Hepatocyte (in vitro differentiated cells): ENCODE measurements at regions not wholly inside any gene's neighbourhood (a gene's known extent, or its start where the extent isn't known, plus 50 kb on each side); places are given as distances from the start of the nearest gene placed in this dataset.
A peak's percentile ranks its signal among the peaks of the same experiment; 100 is the strongest.
"Not testable (repeated sequence)": the region's sequence is repeated elsewhere in the genome, so short reads cannot be mapped to it uniquely, and the experiment has no call there.

ENCODE experiments used
- DNase-seq: peaks from one replicate; pipeline ENCODE4 v3.0.0-alpha.2; 2016; ENCODE audit warnings: low spot score
- H2AFZ ChIP-seq: fragments of 200-600 bp; sonication (generic); 2 replicates; pipeline ENCODE4 v1.6.0; 2016; ENCODE audit warnings: antibody characterized with exemption, mild to moderate bottlenecking
- H3K27ac ChIP-seq: fragments of 200-600 bp; sonication (generic); 2 replicates; pipeline ENCODE4 v1.5.1; 2016; ENCODE audit warnings: mild to moderate bottlenecking
- H3K27me3 ChIP-seq: fragments of 200-600 bp; sonication (generic); 2 replicates; pipeline ENCODE4 v1.6.1; 2016
- H3K36me3 ChIP-seq: fragments of 200-600 bp; sonication (generic); replicated peaks from 2 replicates; pipeline ENCODE4 v1.5.1; 2016; ENCODE audit warnings: low read depth; ENCODE audit not compliant: insufficient read depth
- H3K4me1 ChIP-seq: fragments of 200-600 bp; sonication (generic); 2 replicates; pipeline ENCODE4 v1.5.1; 2016; ENCODE audit warnings: mild to moderate bottlenecking, moderate library complexity; ENCODE audit not compliant: insufficient read depth
- H3K4me2 ChIP-seq: fragments of 200-600 bp; sonication (generic); 2 replicates; pipeline ENCODE4 v1.6.0; 2016
- H3K4me3 ChIP-seq: fragments of 200-600 bp; sonication (generic); 2 replicates; pipeline ENCODE4 v1.5.1; 2016; ENCODE audit warnings: mild to moderate bottlenecking
- H3K79me2 ChIP-seq: fragments of 200-600 bp; sonication (generic); 2 replicates; pipeline ENCODE4 v1.6.0; 2017; ENCODE audit warnings: mild to moderate bottlenecking
- H3K9me2 ChIP-seq: fragments of 200-600 bp; sonication (generic); replicated peaks from 2 replicates; pipeline ENCODE4 v1.6.0; 2017; ENCODE audit warnings: mild to moderate bottlenecking; ENCODE audit not compliant: insufficient read depth
- H3K9me3 ChIP-seq: fragments of 200-600 bp; sonication (generic); 2 replicates; pipeline ENCODE4 v1.5.1; 2016; ENCODE audit warnings: low read depth, mild to moderate bottlenecking
- H4K20me1 ChIP-seq: fragments of 200-600 bp; sonication (generic); 2 replicates; pipeline ENCODE4 v1.6.0; 2016; ENCODE audit warnings: mild to moderate bottlenecking; ENCODE audit not compliant: insufficient read depth, poor library complexity, severe bottlenecking
- EZH2 ChIP-seq: fragments of 200-600 bp; sonication (generic); IDR thresholded peaks from 2 replicates; pipeline ENCODE4 v1.6.1; 2016; ENCODE audit warnings: antibody characterized with exemption, mild to moderate bottlenecking, borderline replicate concordance
- EZH2phosphoT487 ChIP-seq: fragments of 200-600 bp; sonication (generic); IDR thresholded peaks from one replicate; pipeline ENCODE4 v1.6.1; 2018; ENCODE audit warnings: antibody characterized with exemption, mild to moderate bottlenecking, low read depth, moderate library complexity; ENCODE audit not compliant: unreplicated experiment, severe bottlenecking
- WGBS: methylation state at CpG from one replicate; pipeline ENCODE4 v1.1.6; 2016; ENCODE audit warnings: low lambda C conversion rate; ENCODE audit errors: missing lambda C conversion rate; 5-methylcytosine and 5-hydroxymethylcytosine counted together
- TF ChIP-seq, protein P1 (sequence below): fragments of 200-600 bp; sonication (generic); IDR thresholded peaks from 2 replicates; pipeline ENCODE4 v1.5.1; 2016; ENCODE audit warnings: antibody characterized with exemption, mild to moderate bottlenecking; ENCODE audit not compliant: poor library complexity

DNA sequence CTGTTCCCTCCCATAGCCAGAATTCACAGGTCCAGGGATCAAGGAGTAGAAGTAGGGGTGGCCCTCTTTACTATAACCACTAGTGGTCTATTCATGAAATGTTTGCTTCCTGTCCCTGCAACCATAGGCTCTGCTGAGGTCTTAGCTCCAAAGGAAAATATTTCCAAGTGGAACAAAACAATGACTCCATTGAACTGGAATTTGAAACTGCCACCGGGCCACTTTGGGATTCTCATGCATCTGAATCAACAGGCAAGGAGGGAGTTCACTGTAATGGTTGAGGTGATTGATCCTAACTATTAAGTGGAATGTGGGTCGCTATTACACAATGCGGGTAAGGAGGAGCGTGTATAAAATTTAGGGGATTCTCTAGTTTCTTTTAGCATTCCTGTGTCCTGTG, 197.0 kb downstream of the ETNK1 start:
- no peak for TF ChIP-seq EZH2
- TF ChIP-seq, protein P1, sequence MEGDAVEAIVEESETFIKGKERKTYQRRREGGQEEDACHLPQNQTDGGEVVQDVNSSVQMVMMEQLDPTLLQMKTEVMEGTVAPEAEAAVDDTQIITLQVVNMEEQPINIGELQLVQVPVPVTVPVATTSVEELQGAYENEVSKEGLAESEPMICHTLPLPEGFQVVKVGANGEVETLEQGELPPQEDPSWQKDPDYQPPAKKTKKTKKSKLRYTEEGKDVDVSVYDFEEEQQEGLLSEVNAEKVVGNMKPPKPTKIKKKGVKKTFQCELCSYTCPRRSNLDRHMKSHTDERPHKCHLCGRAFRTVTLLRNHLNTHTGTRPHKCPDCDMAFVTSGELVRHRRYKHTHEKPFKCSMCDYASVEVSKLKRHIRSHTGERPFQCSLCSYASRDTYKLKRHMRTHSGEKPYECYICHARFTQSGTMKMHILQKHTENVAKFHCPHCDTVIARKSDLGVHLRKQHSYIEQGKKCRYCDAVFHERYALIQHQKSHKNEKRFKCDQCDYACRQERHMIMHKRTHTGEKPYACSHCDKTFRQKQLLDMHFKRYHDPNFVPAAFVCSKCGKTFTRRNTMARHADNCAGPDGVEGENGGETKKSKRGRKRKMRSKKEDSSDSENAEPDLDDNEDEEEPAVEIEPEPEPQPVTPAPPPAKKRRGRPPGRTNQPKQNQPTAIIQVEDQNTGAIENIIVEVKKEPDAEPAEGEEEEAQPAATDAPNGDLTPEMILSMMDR, result no peak
- TF ChIP-seq EZH2phosphoT487, result no peak
- DNase-seq, result no peak
- Histone ChIP-seq H3K9me3 (no peaks in the 10 kb centered on the region), H3K4me1 (peaks cover 3% of the 10 kb centered on the region), H3K27me3 (no peaks in the 10 kb centered on the region), H2AFZ (no peak overlapping the region), H3K36me3 (no peaks in the 10 kb centered on the region), H3K4me3 (no peak overlapping the region), H4K20me1 (no peaks in the 10 kb centered on the region), H3K79me2 (no peaks in the 10 kb centered on the region), H3K9me2 (no peaks in the 10 kb centered on the region), H3K4me2 (no peak overlapping the region), H3K27ac (no peak overlapping the region)
- 90% methylated on average over 4 of the region's 4 CpGs for WGBS

- no peak overlapping the region for H2AFZ ChIP-seq
- H4K20me1 ChIP-seq, result no peaks in the 10 kb centered on the region
- 85% methylated on average over 3 of the region's 3 CpGs for WGBS
Measured at GRCh38 chr12:22826026-22826425, 201.1 kb downstream of the ETNK1 start.

DNA sequence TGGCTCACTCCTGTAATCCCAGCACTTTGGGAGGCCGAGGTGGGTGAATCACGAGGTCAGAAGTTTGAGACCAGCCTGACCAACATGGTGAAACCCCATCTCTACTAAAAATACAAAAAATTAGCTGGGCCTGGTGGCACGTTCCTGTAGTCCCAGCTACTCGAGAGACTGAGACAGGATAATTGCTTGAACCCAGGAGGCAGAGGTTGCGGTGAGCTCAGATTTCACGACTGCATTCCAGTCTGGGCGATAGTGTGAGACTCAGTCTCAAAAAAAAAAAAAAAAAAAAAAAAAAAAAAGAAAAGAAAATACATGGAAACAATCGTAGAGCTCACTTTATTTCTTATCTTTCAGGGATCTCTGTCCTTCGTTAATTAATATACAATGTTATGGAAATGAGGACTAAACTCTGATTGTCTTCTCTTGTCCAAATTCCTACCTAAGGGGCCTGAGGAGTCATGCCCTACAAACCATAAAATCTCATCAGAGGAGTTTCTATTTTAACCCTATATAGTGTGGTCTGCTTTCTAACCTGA, 201.5 kb downstream of the ETNK1 start:
- H4K20me1 ChIP-seq, H3K27me3 ChIP-seq, H2AFZ ChIP-seq, H3K79me2 ChIP-seq, DNase-seq, H3K4me3 ChIP-seq, H3K9me2 ChIP-seq, H3K9me3 ChIP-seq, H3K36me3 ChIP-seq, H3K27ac ChIP-seq, H3K4me1 ChIP-seq: not testable (repeated sequence)
- peak overlapping the region; percentile 45 for H3K4me2 ChIP-seq
- WGBS, result 57% methylated on average over 9 of the region's 9 CpGs

More at GRCh38 chr12:22826026-22826425, 201.1 kb downstream of the ETNK1 start:
- no peaks in the 10 kb centered on the region for H3K9me3 ChIP-seq
- DNase-seq, result no peak
- peaks cover 3% of the 10 kb centered on the region for H3K4me1 ChIP-seq
- H3K36me3 ChIP-seq, result no peaks in the 10 kb centered on the region
- no peak overlapping the region for H3K4me2 ChIP-seq
- TF ChIP-seq EZH2phosphoT487 (no peak), EZH2 (no peak)
- TF ChIP-seq, protein P1, result no peak
- H3K4me3 ChIP-seq, result no peak overlapping the region
- no peak overlapping the region for H3K27ac ChIP-seq
- no peaks in the 10 kb centered on the region for H3K27me3 ChIP-seq
- no peaks in the 10 kb centered on the region for H3K79me2 ChIP-seq
- H3K9me2 ChIP-seq, result no peaks in the 10 kb centered on the region

DNA sequence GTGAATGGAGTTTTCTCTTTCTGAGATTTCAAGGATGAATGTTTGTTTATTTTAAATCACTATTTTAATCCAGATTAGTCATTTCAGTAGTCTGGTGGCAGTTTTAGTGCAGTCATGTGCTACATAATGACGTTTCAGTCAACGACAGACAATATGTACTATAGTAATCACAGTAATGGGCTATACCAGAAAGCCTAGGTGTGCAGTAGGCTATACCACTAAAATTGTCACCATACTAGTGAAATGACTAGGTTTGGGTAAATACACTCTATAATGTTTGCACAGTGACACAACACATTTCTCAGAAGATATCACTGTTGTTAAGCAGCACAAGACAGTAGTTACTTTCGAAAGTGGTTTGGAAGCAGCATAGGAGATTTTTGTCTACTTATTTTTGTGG, 203.1 kb downstream of the ETNK1 start:
- Histone ChIP-seq H2AFZ (no peak overlapping the region), H3K27ac (no peak overlapping the region), H3K79me2 (no peaks in the 10 kb centered on the region), H3K9me2 (no peaks in the 10 kb centered on the region), H3K4me3 (no peak overlapping the region), H3K9me3 (no peaks in the 10 kb centered on the region), H3K4me1 (peaks cover 3% of the 10 kb centered on the region), H4K20me1 (no peaks in the 10 kb centered on the region), H3K4me2 (no peak overlapping the region), H3K36me3 (no peaks in the 10 kb centered on the region), H3K27me3 (no peaks in the 10 kb centered on the region)
- DNase-seq, result no peak
- 57% methylated on average over 3 of the region's 3 CpGs for WGBS
- TF ChIP-seq EZH2phosphoT487 (no peak), EZH2 (no peak)
- TF ChIP-seq, protein P1, result no peak
